Activated gamma-delta T cell (primary cell): ENCODE measurements at regions not wholly inside any gene's neighbourhood (a gene's known extent, or its start where the extent isn't known, plus 50 kb on each side); places are given as distances from the start of the nearest gene placed in this dataset.

Source experiments
- DNase-seq: peaks from one replicate; lab custom pipeline; 2025; lab: John Stamatoyannopoulos, UW

DNA sequence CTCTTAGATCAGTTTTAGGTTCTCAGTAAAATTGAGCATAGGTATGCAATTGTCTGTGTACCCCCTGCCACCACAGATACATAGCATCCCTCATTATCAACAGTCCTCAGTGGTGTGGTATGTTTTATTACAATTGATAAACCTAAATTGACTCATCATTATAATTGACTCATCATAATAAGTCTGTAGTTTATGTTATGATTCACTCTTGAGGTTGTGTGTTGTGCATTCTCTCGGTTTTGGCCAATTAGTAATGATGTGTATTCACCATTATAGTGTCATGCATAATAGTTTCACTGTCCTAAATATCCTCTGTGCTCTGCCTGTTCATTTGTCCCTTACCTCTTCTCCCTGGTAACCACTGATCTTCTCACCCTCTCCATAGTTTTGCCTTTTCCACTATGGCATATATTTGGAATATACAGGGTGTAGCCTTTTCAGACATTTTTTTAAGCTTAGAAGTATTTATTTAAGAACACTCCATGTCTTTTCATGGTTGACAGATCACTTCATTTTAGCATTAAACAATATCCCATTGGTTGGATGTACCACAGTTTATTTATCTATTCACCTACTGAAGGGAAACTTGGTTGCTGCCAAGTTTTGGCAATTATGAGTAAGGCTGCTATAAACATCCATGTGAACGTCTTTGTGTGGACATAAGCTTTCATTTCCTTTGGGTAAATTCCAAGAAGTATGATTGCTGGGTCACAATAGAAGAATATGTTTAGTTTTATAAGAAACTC, 1620.6 kb upstream of the MIR17HG start:
- DNase-seq, result no peak

- no peak for DNase-seq
Observed at GRCh38 chr13:89733829-89734228, 1613.7 kb upstream of the MIR17HG start.

DNA sequence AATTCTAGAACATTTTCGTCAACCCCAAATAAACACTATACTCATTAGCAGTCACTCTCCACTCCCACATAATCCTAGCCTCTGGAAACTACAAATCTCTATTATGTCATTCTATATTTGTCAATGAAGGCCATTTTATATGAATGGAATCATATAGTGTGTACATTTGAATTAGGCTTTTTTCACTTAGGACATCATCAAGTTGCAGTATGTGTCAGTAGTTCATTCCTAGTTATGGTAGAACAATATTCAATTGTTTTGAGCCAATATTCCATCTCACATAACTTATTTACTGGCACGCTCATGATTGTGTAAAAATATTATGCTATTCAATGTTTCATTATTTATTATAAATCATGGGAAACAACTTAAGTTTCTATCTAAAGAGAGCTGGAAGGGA, 1610.4 kb upstream of the MIR17HG start:
- no peak for DNase-seq

DNA sequence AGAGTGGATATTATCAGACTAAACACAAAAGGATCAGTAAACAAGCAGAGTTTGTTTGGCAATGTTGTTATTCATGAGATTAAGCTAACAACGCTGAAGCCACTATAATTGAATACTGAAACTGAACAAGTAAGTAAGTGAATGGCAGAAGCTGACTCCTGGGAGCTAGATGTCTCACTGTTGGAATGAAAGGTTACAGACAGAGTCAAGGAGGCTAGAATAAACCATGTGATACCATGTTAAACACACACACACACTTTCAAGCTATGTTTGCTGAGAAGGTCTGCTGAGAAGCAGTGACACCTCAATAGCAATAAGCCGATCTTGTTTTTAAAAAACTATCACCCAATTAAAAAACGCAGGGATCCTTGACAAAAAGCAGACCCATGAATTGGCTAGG, 1609.4 kb upstream of the MIR17HG start:
- no peak for DNase-seq

DNA sequence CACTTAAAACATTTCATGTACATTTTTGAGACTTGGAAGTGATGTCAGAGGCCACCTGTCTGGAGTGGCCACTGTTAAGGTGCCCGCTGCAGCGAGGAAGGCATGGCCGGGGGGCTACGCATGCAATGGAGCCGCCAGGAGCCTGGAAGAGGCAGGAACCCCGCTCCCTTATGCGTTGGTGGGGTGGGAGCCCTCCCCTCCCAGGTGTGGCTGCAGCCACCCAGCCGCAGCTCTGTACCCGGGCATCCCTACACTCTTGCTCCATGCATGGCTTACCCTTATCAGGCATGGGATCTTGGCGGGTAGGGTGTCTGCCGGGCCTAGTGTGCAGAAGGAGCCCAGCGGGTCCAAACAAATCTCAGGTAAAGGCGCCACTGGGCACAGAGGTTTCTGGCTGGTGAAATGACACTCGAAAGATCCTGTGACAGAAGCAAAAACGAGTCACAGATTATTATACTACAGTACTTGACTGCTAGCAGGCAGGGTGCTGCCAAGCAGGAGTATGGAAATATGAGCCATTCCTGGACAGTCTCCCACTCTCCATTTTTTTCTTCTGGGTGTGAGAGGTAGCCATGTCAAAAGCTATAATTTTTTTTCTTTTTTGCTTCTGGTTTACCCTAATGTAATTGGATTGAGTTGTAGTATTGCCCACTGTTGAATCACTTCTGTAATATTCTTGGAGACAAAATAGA, 1606.3 kb upstream of the MIR17HG start:
- DNase-seq, result no peak

DNA sequence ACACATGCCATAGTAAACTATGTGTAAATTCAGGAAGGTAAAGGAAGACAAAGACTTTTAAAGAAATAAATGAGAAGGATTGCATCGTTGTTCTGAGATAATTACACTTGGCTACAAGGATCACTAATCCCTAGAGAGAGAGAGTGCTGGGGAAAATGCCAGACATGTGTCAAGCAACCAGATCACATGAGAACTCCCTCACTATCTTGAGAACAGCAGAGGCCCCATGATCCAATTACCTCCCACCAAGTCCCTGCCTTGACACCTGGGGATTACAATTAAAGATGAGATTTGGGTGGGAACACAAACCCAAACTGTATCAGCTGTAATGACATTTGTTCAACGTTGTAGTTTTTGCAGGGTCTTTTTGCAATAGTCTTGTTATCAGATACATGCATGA, 1600.9 kb upstream of the MIR17HG start:
- DNase-seq, result no peak

GRCh38 chr13:89748716-89749115, 1598.8 kb upstream of the MIR17HG start:
- no peak for DNase-seq

GRCh38 chr13:89749888-89750287, 1597.6 kb upstream of the MIR17HG start:
- DNase-seq, result no peak

- DNase-seq, result no peak
Observed at GRCh38 chr13:89750371-89750770, 1597.1 kb upstream of the MIR17HG start.

GRCh38 chr13:89751432-89751930, 1596.0 kb upstream of the MIR17HG start:
- DNase-seq, result no peak

GRCh38 chr13:89752394-89752793, 1595.1 kb upstream of the MIR17HG start:
- DNase-seq, result no peak

DNA sequence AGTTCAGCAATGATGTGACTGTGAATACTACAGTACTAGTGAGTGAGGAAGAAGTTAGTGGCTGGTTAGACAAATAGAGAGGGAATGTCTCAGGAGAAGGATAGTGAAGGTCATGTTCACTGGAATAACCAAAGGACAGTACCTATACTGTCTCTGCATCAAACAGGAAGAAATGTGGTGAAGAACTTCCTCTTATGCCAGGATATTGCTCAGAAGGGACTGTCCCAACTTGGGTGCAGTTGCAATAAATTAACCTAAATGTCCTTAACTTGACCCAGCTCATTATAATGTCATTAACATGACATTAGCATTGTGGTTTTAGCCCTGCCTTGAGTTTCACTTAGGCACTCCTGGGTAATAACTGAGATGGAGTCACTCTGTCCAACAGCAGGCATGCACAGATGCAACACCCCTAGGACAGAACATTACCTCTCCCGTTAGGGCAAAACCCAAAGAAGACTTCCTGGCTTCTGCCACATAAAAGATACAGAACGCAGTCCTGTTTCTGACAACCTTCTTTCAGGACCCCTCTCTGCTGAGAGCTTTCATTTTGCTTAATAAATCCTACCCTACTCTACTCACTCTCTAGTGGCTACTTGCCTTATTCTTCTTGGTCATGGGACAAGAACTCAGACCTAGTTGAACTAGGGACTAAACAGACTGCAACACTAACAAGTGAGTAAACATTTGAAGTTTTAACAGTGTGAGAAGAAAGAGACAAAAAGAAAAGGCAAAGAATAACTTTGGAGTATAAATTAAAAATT, 1591.6 kb upstream of the MIR17HG start:
- DNase-seq, result no peak

DNA sequence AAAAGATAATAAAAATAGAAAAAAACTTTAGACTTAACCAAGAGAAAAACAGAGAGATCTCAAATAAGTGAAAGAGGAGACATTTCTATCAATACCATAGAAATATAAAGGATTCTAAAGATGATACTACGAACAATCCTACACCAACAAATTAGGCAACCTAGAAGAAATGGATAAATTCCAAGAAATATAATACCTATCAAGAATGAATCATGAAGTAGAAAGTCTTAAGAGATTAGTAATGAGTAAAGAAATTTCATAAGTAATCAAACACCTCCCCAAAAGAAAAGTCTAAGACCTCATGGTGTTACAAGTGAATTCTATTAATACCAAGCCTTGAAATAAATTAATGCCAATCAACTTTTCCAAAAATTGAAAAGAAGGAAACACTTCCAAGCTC, 1584.5 kb upstream of the MIR17HG start:
- DNase-seq, result no peak

- no peak for DNase-seq
Observed at GRCh38 chr13:89783221-89783755, 1564.2 kb upstream of the MIR17HG start.

- DNase-seq, result no peak
Observed at GRCh38 chr13:89784161-89784809, 1563.2 kb upstream of the MIR17HG start.

DNA sequence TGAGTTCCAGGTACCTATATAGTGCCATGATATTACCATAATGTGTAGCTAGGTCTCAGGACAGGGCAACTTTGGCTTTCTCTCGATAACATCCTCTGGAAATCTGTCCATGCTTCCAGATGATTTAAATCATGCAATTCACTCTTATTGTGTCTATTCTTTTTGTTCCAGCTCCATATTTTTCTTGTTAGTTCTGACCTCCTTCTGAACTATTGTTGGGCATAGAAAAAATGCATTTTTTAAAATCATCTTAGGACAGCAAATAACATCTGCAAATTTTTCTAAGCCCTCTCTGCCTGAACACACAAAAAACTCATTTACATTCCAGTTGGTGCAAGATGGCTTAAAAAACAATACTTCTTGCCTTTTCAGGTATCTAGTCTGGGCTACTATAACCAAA, 1561.0 kb upstream of the MIR17HG start:
- no peak for DNase-seq

DNA sequence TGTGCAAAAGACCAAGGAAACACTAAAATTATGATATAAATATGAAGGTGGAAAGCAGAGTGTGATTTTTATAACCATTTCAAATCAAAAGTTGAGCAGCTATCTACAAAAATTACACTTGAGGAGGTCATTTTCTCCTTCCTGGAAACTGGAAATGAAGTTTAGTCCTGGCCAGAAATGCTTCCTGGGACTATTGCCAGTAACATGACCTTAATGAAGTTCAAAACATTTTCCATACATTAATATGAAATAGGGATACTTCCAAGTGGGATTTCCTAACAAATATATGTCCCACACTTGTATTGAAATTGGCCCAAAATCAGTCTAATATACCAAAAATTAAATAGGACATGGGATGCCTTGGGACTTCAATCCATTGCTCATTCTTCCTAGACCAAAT, 1556.8 kb upstream of the MIR17HG start:
- DNase-seq, result no peak

GRCh38 chr13:89791971-89792630, 1555.4 kb upstream of the MIR17HG start:
- no peak for DNase-seq

- no peak for DNase-seq
Observed at GRCh38 chr13:89796196-89796595, 1551.3 kb upstream of the MIR17HG start.

GRCh38 chr13:89803839-89804238, 1543.6 kb upstream of the MIR17HG start:
- DNase-seq, result no peak

DNA sequence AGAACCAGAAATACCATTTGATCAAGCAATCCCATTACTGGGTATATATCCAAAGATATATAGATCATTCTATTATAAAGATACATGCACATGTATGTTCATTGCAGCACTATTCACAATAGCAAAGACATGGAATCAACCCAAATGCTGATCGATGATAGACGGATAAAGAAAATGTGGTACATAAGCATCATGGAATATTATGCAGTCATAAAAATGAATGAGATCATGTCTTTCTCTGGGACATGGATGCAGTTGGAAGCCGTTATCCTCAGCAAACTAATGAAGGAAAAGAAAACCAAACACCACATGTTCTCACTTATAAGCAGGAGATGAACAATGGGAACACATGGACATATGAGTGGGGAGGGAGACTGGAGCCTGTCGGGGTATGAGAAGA, 1540.9 kb upstream of the MIR17HG start:
- DNase-seq, result no peak
